ENCODE measurements at regions not wholly inside any gene's neighbourhood (a gene's known extent, or its start where the extent isn't known, plus 50 kb on each side); places are given as distances from the start of the nearest gene placed in this dataset.
"Not testable (repeated sequence)": the region's sequence is repeated elsewhere in the genome, so short reads cannot be mapped to it uniquely, and the experiment has no call there.

GRCh38 chr3:66633402-66634381, 132.9 kb upstream of the LRIG1 start:
- no peak for DNase-seq (ENCODE audit: low read depth)

- DNase-seq (ENCODE audit: low read depth), result no peak
These were observed 137.9 kb upstream of the LRIG1 start for GRCh38 chr3:66638717-66639116.

- no peak for DNase-seq (ENCODE audit: low read depth)
These were observed 139.1 kb upstream of the LRIG1 start for GRCh38 chr3:66639809-66640356.

GRCh38 chr3:66642019-66642418, 141.2 kb upstream of the LRIG1 start:
- no peak for DNase-seq (ENCODE audit: low read depth)

- no peak for DNase-seq (ENCODE audit: low read depth)
These were observed 141.7 kb upstream of the LRIG1 start for GRCh38 chr3:66642484-66642883.

DNA sequence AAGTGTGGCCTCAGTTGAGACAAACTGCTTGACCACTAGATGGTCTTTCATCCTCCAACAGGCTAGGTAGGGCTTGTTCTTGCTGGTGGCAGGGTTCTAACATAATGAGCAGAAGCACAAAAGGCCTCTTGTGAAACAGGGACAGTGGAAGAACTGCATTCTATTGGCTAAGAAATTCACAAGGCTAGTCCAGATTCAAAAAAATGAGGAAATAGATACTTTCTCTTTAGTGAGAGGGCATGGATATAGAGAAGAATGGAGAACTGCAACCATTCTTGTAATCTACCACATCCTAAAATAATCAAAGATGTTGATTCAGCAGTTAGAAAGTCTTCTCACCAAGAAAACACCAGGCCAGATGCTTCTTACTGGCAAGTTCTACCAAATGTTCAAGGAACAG, 143.7 kb upstream of the LRIG1 start:
- no peak for DNase-seq (ENCODE audit: low read depth)

- DNase-seq (ENCODE audit: low read depth), result no peak
These were observed 148.2 kb upstream of the LRIG1 start for GRCh38 chr3:66648975-66649374.

- not testable (repeated sequence) for DNase-seq (ENCODE audit: low read depth)
These were observed 150.7 kb upstream of the LRIG1 start for GRCh38 chr3:66651520-66651919.

DNA sequence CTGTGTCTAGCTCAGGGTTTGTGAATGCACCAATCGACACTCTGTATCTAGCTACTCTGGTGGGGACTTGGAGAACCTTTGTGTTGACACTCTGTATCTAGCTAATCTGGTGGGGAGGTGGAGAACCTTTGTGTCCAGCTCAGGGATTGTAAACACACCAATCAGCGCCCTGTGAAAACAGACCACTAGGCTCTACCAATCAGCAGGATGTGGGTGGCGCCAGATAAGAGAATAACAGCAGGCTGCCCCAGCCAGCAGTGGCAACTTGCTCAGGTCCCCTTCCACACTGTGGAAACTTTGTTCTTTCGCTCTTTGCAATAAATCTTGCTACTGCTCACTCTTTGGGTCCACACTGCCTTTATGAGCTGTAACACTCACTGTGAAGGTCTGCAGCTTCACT, 151.3 kb upstream of the LRIG1 start:
- DNase-seq (ENCODE audit: low read depth), result not testable (repeated sequence)

GRCh38 chr3:66655044-66655443, 154.2 kb upstream of the LRIG1 start:
- DNase-seq (ENCODE audit: low read depth), result no peak

DNA sequence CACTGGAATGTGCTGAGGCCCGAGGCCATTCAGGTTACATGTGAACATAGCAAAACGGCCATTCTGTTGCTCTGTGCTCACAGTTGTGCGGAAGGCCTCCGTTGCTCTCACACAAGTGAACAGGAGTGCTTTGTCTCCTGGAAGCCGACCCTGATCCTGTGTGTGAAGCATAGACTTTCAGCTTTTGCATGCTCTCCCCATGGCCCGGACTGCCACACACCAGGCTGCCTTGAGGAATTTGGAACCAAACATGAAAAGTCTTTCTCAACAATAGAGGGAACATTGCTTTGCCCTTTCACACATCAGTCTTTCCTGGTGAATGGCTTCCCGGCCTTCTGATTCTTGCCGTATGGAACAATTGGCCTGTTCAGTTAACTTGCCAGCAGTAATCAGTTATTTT, 154.8 kb upstream of the LRIG1 start:
- DNase-seq (ENCODE audit: low read depth), result no peak

DNA sequence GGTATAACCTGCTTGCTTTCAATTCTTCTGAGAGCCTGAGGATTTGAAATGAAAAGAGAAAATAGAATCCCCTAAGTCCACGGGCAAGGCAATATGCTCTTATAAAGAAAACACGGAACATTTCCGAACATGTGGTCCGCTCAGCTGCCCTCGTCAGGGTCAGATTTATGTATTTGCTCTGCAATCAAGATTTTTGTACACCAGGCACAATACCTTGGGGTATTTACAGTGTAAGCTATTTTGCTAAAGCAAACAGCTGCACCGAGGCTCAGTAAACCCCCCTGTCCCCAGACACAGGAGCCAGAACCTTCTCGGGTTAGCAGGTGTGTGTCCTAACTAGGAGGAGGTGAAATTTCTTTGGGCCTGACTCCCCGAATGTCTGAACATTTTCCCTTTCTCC, 155.8 kb upstream of the LRIG1 start:
- no peak for DNase-seq (ENCODE audit: low read depth)

- no peak for DNase-seq (ENCODE audit: low read depth)
These were observed 158.2 kb upstream of the LRIG1 start for GRCh38 chr3:66659056-66659455.

GRCh38 chr3:66661628-66662027, 160.8 kb upstream of the LRIG1 start:
- no peak for DNase-seq (ENCODE audit: low read depth)

DNA sequence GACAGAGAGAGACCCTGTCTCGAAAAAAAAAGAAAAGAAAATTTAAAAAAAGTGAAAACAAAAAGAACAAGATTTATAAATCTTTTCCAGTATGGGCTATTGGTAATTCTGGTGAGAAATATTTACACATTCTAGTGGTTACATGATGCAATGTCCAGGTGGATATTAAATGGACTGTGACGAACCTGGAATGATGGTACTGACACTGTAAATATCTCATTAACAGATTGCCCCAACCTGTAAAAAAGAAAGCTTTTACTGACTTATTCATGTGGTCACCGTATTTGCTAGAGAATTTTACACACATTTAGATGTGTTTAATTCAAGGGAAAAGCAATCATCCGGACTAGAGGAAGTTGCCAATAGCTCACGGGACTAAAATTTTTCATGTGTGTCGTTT, 162.1 kb upstream of the LRIG1 start:
- DNase-seq (ENCODE audit: low read depth), result peak; percentile 55

DNA sequence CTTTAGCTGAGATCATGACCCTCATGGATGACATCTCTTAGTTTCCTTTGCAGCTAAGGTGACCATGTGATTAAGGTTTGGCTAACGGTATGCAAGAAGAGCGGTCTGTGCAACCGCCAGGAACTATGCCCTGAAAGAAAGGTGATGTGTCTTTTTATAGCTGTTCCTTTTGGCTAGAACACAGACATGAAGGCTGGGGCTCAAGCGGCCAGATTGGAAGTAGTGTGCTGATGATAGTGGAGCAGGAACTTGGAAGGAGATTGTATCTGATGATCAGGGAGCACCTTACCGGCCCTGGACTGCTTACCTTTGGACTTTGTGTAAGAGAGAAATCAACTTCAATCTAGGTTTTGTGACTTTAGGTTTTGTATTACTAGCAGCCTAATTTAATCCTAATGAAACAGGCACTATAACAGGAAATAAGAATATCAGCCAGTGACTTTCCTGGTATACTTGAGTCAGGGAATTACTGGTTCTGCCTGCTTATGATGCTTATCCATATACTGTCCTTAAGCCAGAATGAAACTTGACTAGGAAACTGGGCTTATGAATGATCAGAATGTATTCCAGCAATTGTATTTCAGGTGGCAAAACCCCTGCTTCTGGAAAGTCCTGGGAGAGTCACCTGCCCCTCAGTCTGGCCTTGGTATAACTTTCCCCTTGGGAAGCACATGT, 164.3 kb upstream of the LRIG1 start:
- DNase-seq (ENCODE audit: low read depth), result no peak

GRCh38 chr3:66666362-66666761, 165.5 kb upstream of the LRIG1 start:
- DNase-seq (ENCODE audit: low read depth), result no peak

- no peak for DNase-seq (ENCODE audit: low read depth)
These were observed 166.4 kb upstream of the LRIG1 start for GRCh38 chr3:66667263-66667662.

DNA sequence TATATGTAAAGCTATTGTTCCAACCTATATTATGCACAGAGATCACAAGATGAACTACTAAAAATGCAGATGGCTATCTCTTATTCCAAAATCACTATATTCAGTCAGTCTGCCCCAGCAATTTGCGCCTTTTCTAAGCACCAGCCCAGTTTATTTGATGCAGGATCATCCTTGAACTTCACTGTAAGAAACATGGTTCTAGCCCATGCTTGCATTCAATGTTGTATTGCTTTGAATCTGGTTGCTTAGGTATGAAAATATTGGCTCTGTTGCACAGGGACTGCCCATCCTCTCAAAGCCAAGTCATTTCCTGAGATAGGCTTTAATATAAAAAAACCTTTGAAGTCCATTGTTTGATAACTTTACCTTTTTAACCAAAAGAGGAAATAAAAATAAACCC, 170.5 kb upstream of the LRIG1 start:
- no peak for DNase-seq (ENCODE audit: low read depth)

GRCh38 chr3:66672830-66673229, 172.0 kb upstream of the LRIG1 start:
- DNase-seq (ENCODE audit: low read depth), result no peak

DNA sequence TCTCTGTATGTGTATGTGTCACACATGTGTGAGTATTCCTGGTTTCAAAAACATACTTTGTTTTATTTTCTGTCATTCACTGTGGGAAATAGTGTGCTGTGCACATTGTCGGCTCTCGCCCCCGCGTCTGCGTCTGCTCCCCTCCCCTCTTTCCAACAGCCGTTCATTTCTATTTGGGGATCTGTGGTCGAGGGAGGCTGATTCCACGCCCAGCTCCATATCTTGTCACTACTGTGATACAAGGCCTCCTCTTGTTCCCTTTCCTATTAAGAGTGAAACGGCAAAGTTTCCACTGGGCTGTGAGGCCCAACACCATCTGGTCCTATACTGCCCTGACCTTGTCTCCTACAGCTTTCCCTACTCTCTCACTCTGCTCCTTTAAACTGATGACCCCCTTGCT, 172.5 kb upstream of the LRIG1 start:
- DNase-seq (ENCODE audit: low read depth), result no peak

GRCh38 chr3:66675366-66675765, 174.5 kb upstream of the LRIG1 start:
- DNase-seq (ENCODE audit: low read depth), result no peak

Data from renal cortical epithelial cell (primary cell).